ENCODE measurements at regions not wholly inside any gene's neighbourhood (a gene's known extent, or its start where the extent isn't known, plus 50 kb on each side); places are given as distances from the start of the nearest gene placed in this dataset.

- TF ChIP-seq EZH2 (IDR thresholded peaks at IDR 0.05; ENCODE audit: insufficient read depth, poor library complexity, severe bottlenecking) (no peak), EZH2phosphoT487 (IDR thresholded peaks at IDR 0.05; ENCODE audit: insufficient read depth, low read depth) (no peak)
Observed at GRCh38 chr1:239682046-239682445, 295.7 kb downstream of the CHRM3 start.

Measured in GM23248 (cell line).